Gastrocnemius medialis (tissue), 4 donors: ENCODE measurements at regions not wholly inside any gene's neighbourhood (a gene's known extent, or its start where the extent isn't known, plus 50 kb on each side); places are given as distances from the start of the nearest gene placed in this dataset.

Source experiments
- CTCF ChIP-seq, 5 experiments: fragments of 450-650 bp in 3 of 5; fragments of 200-600 bp in 2 of 5; sonication (generic) in 2 of 5; IDR thresholded peaks in 4 of 5; conservative IDR thresholded peaks in 1 of 5; 1 replicate in 4 of 5; 2 replicates in 1 of 5; pipeline ENCODE4 v1.5.1; 2016 to 2019; ENCODE audit warnings: antibody characterized with exemption in 5 of 5, mild to moderate bottlenecking in 3 of 5, moderate library complexity in 3 of 5
- POLR2A ChIP-seq, 2 donors: fragments of 450-650 bp; IDR thresholded peaks; one replicate each; pipeline ENCODE4 v1.6.1; 2017; ENCODE audit warnings: antibody characterized with exemption in 2 of 2, mild to moderate bottlenecking in 2 of 2, moderate library complexity in 2 of 2

- TF ChIP-seq CTCF (IDR thresholded peaks at IDR 0.05 in 4 of 5, conservative IDR thresholded peaks at IDR 0.05 in 1 of 5), result no peak
- TF ChIP-seq POLR2A (IDR thresholded peaks at IDR 0.05), result no peak
Observed at GRCh38 chr4:187770345-187770744, 225.2 kb upstream of the ZFP42 start.
